ENCODE measurements at regions not wholly inside any gene's neighbourhood (a gene's known extent, or its start where the extent isn't known, plus 50 kb on each side); places are given as distances from the start of the nearest gene placed in this dataset.
A peak's percentile ranks its signal among the peaks of the same experiment; 100 is the strongest.

DNA sequence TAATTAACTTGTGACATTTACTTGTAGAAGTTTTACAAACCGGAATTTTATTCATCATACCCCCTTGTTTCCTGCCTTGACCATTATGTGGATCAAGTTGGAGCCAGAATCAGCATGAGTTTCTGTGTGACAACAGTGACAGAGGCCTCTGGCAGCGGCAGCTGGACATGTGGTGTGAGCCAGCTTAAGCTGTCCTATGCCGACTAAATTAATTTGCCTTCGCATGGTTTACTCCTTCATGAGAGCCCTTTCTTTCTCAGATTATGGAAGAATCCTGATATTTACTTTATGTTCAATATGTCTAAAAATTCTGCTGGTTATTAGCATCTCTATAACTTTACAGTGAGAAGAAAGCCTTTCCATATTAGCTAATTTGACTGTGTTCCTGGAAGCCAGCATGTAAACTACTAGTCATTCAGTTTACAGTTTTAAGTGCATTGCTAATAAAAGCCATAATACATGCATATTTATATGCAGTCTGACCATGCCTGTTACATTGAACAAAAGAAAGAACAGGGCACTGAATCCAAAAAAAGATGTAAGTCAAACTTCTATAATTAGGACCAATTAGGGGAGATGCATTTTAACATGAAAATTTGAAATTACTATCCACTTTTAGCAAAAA, 495.8 kb upstream of the ACVR2A start:
- no peak overlapping the region for H3K4me3 ChIP-seq (ENCODE audit: low read depth, low read length)
- TF ChIP-seq CTCF (IDR thresholded peaks at IDR 0.05; ENCODE audit: control insufficient read depth, extremely low read depth, insufficient read depth), result no peak
- no peak for DNase-seq (ENCODE audit: low read depth)

DNA sequence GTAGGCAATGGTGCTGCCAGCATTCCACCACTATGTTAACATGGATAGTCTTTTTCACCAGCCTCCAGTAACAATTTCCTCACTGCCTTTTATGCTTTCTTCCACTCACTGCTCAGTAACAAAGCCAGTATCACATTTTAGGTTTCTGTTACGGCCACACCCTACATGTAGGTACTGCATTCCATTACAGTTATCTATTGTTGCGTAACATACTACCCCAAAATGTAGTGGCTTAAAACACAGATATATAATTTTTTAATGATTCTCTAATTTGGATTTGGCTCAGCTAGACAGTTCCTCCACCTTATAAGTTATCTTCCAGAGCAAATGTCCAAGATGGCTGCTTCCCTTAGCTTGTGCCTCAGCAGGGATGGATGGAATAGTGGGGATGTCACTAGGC, 498.7 kb upstream of the ACVR2A start:
- DNase-seq (ENCODE audit: low read depth), result no peak
- H3K4me3 ChIP-seq (ENCODE audit: low read depth, low read length), result no peak overlapping the region
- no peak for TF ChIP-seq CTCF (IDR thresholded peaks at IDR 0.05; ENCODE audit: control insufficient read depth, extremely low read depth, insufficient read depth)

- DNase-seq (ENCODE audit: low read depth), result peak; percentile 28
- no peak for TF ChIP-seq CTCF (IDR thresholded peaks at IDR 0.05; ENCODE audit: control insufficient read depth, extremely low read depth, insufficient read depth)
- H3K4me3 ChIP-seq (ENCODE audit: low read depth, low read length), result no peak overlapping the region
Observed at GRCh38 chr2:147345246-147345645, 499.6 kb upstream of the ACVR2A start.

DNA sequence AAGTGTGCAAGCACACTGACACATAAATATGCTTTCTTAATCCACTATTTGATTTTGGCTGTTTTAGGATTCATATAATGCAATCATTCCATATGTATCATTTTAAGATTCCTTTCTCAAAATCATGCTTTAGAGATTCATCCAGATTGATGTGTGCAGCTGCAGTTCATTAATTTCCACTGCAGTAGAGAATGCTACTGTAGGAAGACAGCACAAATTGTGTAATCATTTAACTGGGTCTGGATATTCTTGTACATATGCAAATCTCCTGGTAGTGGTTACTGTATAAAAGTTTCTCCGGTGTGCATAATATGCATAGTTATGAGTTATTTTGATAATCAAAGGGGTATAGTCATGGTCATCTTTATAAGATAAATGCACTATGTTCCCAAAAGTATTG, 502.5 kb upstream of the ACVR2A start:
- no peak for TF ChIP-seq CTCF (IDR thresholded peaks at IDR 0.05; ENCODE audit: control insufficient read depth, extremely low read depth, insufficient read depth)
- no peak overlapping the region for H3K4me3 ChIP-seq (ENCODE audit: low read depth, low read length)
- DNase-seq (ENCODE audit: low read depth), result no peak

DNA sequence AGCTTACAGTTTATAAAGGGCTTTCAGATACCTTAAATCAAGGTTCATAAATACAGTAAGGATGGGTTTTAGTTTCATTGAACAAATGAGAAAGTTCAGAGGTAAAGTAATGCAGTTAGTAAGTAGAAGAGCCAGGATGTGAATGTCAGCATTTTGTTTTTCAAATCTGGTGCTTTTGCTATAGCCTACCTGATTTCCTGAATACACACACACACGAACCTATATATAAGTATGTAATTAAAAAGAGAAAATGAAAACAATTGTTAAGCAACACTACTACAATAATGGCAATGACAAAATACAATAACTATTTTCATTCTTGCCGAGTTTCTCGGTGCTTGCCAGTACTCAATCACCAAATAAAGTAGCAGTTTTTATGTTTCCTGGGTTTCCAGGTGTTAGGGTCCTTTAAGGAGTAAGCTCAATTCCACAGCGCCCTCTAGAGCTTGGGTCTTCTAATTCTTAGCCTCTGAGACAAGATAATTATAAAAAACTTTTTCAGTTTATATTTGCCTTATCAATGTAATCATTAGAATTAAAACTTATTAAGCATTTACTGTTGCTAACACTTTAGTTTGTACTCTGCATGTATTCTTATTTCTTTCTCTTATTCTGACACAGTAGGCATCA, 512.9 kb upstream of the ACVR2A start:
- peak; percentile 13 for DNase-seq (ENCODE audit: low read depth)
- peak; percentile 52 for TF ChIP-seq CTCF (IDR thresholded peaks at IDR 0.05; ENCODE audit: control insufficient read depth, extremely low read depth, insufficient read depth)
- no peak overlapping the region for H3K4me3 ChIP-seq (ENCODE audit: low read depth, low read length)

GRCh38 chr2:147330925-147331324, 513.9 kb upstream of the ACVR2A start:
- no peak overlapping the region for H3K4me3 ChIP-seq (ENCODE audit: low read depth, low read length)
- no peak for TF ChIP-seq CTCF (IDR thresholded peaks at IDR 0.05; ENCODE audit: control insufficient read depth, extremely low read depth, insufficient read depth)
- DNase-seq (ENCODE audit: low read depth), result no peak

DNA sequence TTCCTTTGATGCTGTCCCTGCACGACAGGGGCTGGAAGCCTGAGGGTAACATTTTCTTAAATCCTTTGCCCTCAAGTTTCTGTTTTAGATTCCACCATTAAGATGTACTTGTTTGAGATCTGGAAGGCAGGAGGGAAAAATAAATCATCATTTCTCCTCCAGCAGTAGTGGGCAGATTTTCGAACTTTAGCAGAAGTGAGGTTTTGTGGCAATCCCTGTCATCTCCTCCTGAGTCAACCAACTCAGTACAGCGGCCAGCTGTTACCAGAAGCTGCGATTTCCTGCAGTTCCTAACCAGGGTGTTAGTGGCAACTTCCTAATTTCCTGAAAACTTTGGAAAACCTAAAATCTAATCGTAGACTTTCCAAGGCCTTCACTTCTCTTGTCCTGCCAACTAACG, 517.2 kb upstream of the ACVR2A start:
- TF ChIP-seq CTCF (IDR thresholded peaks at IDR 0.05; ENCODE audit: control insufficient read depth, extremely low read depth, insufficient read depth), result no peak
- no peak overlapping the region for H3K4me3 ChIP-seq (ENCODE audit: low read depth, low read length)
- DNase-seq (ENCODE audit: low read depth), result no peak
